OCI-LY3 (cell line): ENCODE measurements at regions not wholly inside any gene's neighbourhood (a gene's known extent, or its start where the extent isn't known, plus 50 kb on each side); places are given as distances from the start of the nearest gene placed in this dataset.

Source experiments
- H2AFZ ChIP-seq: fragments of 200-600, 300-600 bp; shearing (Covaris generic); 2 replicates; pipeline ENCODE4 v1.6.0; 2014; ENCODE audit warnings: antibody characterized with exemption, low read depth, low read length
- H3K27ac ChIP-seq: fragments of 200-600, 300-600 bp; sonication (generic); 2 replicates; pipeline ENCODE4 v1.5.1; 2014; ENCODE audit warnings: mild to moderate bottlenecking, low read length, moderate library complexity, mixed read lengths
- H3K27me3 ChIP-seq: fragments of 200-600, 300-600 bp; sonication (generic); 2 replicates; pipeline ENCODE4 v1.6.1; 2014; ENCODE audit warnings: low read depth, low read length, mixed read lengths
- H3K36me3 ChIP-seq: fragments of 200-600, 300-600 bp; sonication (generic); replicated peaks from 2 replicates; pipeline ENCODE3; 2014; ENCODE audit warnings: low read depth, low read length, mixed read lengths
- H3K4me1 ChIP-seq: fragments of 300-600, 200-600 bp; sonication (generic); 2 replicates; pipeline ENCODE4 v1.6.1; 2014; ENCODE audit warnings: low read length, mixed read lengths
- H3K4me2 ChIP-seq: fragments of 200-600, 300-600 bp; sonication (generic); 2 replicates; pipeline ENCODE4 v1.6.1; 2014; ENCODE audit warnings: low read length, mixed read lengths
- H3K4me3 ChIP-seq: fragments of 300-600, 200-600 bp; sonication (generic); 2 replicates; pipeline ENCODE4 v1.5.1; 2014; ENCODE audit warnings: antibody characterized with exemption, mild to moderate bottlenecking, low read length, moderate library complexity
- H3K79me2 ChIP-seq: fragments of 300-600, 200-600 bp; shearing (Covaris generic); 2 replicates; pipeline ENCODE4 v1.6.1; 2014; ENCODE audit warnings: mild to moderate bottlenecking, low read length, mixed read lengths
- H3K9ac ChIP-seq: fragments of 300-600, 200-600 bp; shearing (Covaris generic); 2 replicates; pipeline ENCODE4 v1.6.0; 2014; ENCODE audit warnings: mild to moderate bottlenecking, low read length, moderate library complexity
- H3K9me3 ChIP-seq: fragments of 200-600, 300-600 bp; shearing (Covaris generic); 2 replicates; pipeline ENCODE4 v1.6.1; 2014; ENCODE audit warnings: low read length, mixed read lengths; ENCODE audit not compliant: insufficient read depth
- H4K20me1 ChIP-seq: fragments of 200-600, 300-600 bp; sonication (generic); 2 replicates; pipeline ENCODE4 v1.6.1; 2016; ENCODE audit warnings: low read length, mixed read lengths; ENCODE audit not compliant: insufficient read depth
- EZH2phosphoT487 ChIP-seq: fragments of 200-600 bp; shearing (Covaris generic); IDR thresholded peaks from 2 replicates; pipeline ENCODE4 v1.6.1; 2018; ENCODE audit warnings: antibody characterized with exemption, mixed run types, low read depth
- TF ChIP-seq, protein P1 (sequence below): fragments of 200-600, 300-600 bp; sonication (generic); IDR thresholded peaks from 2 replicates; pipeline ENCODE4 v1.5.1; 2014; ENCODE audit warnings: antibody characterized with exemption, low read length, low read depth

GRCh38 chr6:101284131-101284530, 109.4 kb upstream of the GRIK2 start:
- Histone ChIP-seq H3K9me3 (no peaks in the 10 kb centered on the region), H2AFZ (no peak overlapping the region), H3K27ac (no peak overlapping the region), H3K4me2 (no peak overlapping the region), H4K20me1 (no peaks in the 10 kb centered on the region), H3K79me2 (no peaks in the 10 kb centered on the region), H3K9ac (no peak overlapping the region), H3K27me3 (no peaks in the 10 kb centered on the region), H3K4me3 (no peak overlapping the region), H3K36me3 (no peaks in the 10 kb centered on the region), H3K4me1 (no peaks in the 10 kb centered on the region)
- TF ChIP-seq, protein P1, sequence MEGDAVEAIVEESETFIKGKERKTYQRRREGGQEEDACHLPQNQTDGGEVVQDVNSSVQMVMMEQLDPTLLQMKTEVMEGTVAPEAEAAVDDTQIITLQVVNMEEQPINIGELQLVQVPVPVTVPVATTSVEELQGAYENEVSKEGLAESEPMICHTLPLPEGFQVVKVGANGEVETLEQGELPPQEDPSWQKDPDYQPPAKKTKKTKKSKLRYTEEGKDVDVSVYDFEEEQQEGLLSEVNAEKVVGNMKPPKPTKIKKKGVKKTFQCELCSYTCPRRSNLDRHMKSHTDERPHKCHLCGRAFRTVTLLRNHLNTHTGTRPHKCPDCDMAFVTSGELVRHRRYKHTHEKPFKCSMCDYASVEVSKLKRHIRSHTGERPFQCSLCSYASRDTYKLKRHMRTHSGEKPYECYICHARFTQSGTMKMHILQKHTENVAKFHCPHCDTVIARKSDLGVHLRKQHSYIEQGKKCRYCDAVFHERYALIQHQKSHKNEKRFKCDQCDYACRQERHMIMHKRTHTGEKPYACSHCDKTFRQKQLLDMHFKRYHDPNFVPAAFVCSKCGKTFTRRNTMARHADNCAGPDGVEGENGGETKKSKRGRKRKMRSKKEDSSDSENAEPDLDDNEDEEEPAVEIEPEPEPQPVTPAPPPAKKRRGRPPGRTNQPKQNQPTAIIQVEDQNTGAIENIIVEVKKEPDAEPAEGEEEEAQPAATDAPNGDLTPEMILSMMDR = no peak

DNA sequence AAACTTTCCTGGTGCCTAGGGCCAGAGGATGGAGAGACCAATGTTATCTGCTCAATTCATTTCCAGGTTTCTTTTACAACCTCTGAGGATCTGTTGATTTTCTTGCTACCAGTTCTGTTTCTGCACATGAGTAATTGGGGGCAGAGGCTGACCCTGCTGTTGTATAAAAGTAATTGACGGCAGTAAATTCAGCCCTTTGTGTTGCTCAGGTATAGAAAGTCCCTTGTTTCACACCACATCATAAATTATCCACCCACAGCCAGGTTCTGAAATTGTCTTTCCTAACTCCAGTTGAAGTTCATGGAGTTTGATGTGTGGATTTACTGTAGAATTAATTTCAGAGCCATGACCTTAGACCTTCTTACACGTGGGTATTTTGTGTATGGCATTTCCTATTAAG, 107.4 kb upstream of the GRIK2 start:
- TF ChIP-seq, protein P1 = no peak
- TF ChIP-seq EZH2phosphoT487 = no peak
- Histone ChIP-seq H3K9me3 (no peaks in the 10 kb centered on the region), H3K27ac (no peak overlapping the region), H3K9ac (no peak overlapping the region), H3K4me1 (no peaks in the 10 kb centered on the region), H2AFZ (no peak overlapping the region), H3K4me2 (no peak overlapping the region), H3K27me3 (no peaks in the 10 kb centered on the region), H3K79me2 (no peaks in the 10 kb centered on the region), H3K36me3 (no peaks in the 10 kb centered on the region), H3K4me3 (no peak overlapping the region), H4K20me1 (no peaks in the 10 kb centered on the region)

GRCh38 chr6:101290346-101290745, 103.2 kb upstream of the GRIK2 start:
- H3K9me3 ChIP-seq = no peaks in the 10 kb centered on the region
- no peaks in the 10 kb centered on the region for H3K4me1 ChIP-seq
- H3K36me3 ChIP-seq = no peaks in the 10 kb centered on the region
- H3K27me3 ChIP-seq = no peaks in the 10 kb centered on the region
- no peak overlapping the region for H3K9ac ChIP-seq
- no peak overlapping the region for H3K4me3 ChIP-seq
- H3K27ac ChIP-seq = no peak overlapping the region
- TF ChIP-seq EZH2phosphoT487 = no peak
- TF ChIP-seq, protein P1 = no peak
- no peaks in the 10 kb centered on the region for H3K79me2 ChIP-seq
- H3K4me2 ChIP-seq = no peak overlapping the region
- no peaks in the 10 kb centered on the region for H4K20me1 ChIP-seq
- no peak overlapping the region for H2AFZ ChIP-seq

GRCh38 chr6:101294051-101294638, 99.4 kb upstream of the GRIK2 start:
- TF ChIP-seq EZH2phosphoT487 = no peak
- TF ChIP-seq, protein P1 = no peak
- no peak overlapping the region for H3K4me2 ChIP-seq
- no peaks in the 10 kb centered on the region for H3K79me2 ChIP-seq
- H3K27ac ChIP-seq = no peak overlapping the region
- no peaks in the 10 kb centered on the region for H3K36me3 ChIP-seq
- no peaks in the 10 kb centered on the region for H4K20me1 ChIP-seq
- no peaks in the 10 kb centered on the region for H3K27me3 ChIP-seq
- no peak overlapping the region for H3K4me3 ChIP-seq
- H3K9ac ChIP-seq = no peak overlapping the region
- H3K9me3 ChIP-seq = no peaks in the 10 kb centered on the region
- H3K4me1 ChIP-seq = no peaks in the 10 kb centered on the region
- no peak overlapping the region for H2AFZ ChIP-seq
